NCI-H69 (cell line): ENCODE measurements at regions not wholly inside any gene's neighbourhood (a gene's known extent, or its start where the extent isn't known, plus 50 kb on each side); places are given as distances from the start of the nearest gene placed in this dataset.

Experiments
- DNase-seq: peaks from one replicate; lab custom pipeline; 2025; lab: John Stamatoyannopoulos, UW

- DNase-seq, result no peak
These were observed 223.4 kb upstream of the HTR2A start for GRCh38 chr13:47120282-47120681.

- no peak for DNase-seq
These were observed 222.9 kb upstream of the HTR2A start for GRCh38 chr13:47119575-47120235.

DNA sequence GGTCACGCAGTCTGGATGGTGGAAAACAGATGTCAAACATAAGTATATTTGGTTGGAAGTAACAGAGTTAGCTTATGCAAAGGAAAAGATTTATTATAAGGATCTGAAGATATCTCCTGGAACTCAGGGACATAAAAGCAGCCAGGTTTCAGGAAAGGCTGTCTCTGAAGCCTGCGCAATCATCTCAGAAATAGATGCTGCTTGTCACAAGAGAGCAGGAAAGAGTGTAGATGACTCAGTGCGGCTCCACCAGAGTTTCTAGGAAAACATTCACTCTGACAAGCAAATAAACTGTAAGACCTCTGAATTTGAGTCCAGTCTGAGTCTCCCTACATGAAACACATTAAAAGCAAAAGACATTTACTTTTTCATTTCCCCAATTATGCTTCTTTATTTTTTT is 220.4 kb upstream of the HTR2A start:
- no peak for DNase-seq

DNA sequence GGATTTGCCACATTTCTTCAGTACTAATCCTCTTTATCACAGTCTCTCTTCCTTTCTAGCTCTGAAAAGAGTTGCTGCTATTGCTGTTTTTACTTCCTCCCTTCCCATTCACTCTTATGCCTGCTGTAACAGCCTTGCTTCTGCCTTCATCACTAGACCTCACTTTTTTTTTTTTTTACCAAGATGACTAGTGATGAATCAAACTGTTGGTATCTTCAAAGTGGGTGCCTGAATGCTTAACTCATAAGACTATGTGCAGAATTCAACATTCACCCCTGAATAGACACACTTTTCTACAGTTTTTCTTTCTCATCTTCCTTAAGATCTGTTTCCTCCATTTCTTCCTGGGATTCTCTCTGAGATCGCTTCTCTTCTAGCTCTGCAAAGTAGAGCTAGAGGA is 217.2 kb upstream of the HTR2A start:
- DNase-seq, result no peak

- no peak for DNase-seq
These were observed 216.0 kb upstream of the HTR2A start for GRCh38 chr13:47112903-47113299.

GRCh38 chr13:47112205-47112902 is 215.5 kb upstream of the HTR2A start:
- DNase-seq, result no peak

DNA sequence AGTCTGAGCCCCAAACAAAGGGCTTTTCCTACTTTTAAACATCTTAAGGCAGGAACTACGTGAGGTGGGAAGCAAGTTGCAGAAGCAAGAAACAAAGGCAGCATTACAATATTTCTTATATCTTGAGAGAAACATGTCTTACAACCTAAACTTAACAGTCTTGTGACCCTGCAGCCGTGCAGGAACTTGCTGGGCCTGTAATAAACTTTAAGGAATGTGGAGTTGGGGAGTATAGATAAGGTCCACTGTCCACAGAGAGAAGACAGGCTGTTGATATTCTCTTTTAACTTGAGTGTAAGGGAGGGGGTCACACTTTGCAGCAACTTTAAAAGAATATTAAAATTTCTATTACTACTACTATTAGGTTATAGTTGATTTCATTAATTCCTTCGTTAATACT is 214.6 kb upstream of the HTR2A start:
- DNase-seq, result no peak

GRCh38 chr13:47110833-47111240 is 214.0 kb upstream of the HTR2A start:
- DNase-seq, result no peak

GRCh38 chr13:47110141-47110540 is 213.3 kb upstream of the HTR2A start:
- DNase-seq, result no peak

- no peak for DNase-seq
These were observed 212.2 kb upstream of the HTR2A start for GRCh38 chr13:47109028-47109427.

GRCh38 chr13:47100214-47100853 is 203.5 kb upstream of the HTR2A start:
- DNase-seq, result no peak

DNA sequence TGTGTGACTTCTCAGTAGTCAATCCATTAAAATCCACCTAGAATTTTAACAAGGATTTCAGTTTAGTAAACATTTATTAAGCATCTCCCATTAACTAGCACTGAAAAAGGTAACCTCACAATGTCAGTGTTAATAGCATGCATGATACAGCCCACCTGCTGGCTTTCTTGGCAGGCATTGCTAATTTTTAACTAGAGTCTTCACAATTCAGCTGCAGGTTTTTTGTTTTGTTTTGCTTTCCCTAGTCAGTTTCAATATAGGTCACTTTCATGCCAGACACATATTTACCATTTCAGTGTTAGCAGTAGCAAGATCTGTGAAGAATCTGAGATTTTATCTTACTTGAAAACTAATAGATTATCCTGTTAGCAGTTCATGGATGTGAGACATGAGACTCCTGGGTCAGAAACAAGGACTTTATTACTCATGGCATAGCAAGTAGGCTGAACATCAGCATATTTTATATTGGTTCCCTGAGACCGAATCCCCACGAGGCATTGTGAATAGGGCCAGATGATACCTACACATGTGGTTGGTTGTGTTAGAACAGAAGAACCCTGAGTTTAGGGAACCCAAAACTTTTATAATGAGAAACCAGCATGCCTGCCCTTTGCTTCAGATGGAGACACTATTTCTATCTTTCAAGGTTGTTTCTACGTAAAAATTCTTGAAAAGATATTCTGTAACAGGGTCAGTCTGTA is 198.0 kb upstream of the HTR2A start:
- no peak for DNase-seq

DNA sequence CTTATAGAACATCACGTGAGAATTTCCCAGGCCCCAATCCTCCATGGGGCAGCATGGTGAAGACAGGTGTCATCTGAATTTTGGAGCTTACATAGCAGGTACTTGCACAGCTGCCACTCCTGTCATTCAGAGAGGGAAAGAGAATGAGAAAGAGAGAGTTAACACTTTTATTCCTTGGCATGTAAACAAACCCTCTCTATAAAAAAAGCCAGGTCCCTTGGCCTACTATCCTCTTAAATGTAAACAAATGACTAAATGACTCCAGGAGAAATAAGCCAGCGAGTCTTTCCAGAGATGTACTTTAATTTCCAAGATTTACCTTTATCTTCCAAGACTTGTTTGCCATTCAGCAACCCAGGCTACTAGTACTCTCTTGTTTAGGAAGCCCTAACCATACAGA is 195.3 kb upstream of the HTR2A start:
- no peak for DNase-seq

- no peak for DNase-seq
These were observed 191.0 kb upstream of the HTR2A start for GRCh38 chr13:47087841-47088240.

GRCh38 chr13:47087241-47087640 is 190.4 kb upstream of the HTR2A start:
- no peak for DNase-seq

GRCh38 chr13:47085346-47085745 is 188.5 kb upstream of the HTR2A start:
- no peak for DNase-seq

GRCh38 chr13:47081850-47082249 is 185.0 kb upstream of the HTR2A start:
- DNase-seq, result no peak

- no peak for DNase-seq
These were observed 184.4 kb upstream of the HTR2A start for GRCh38 chr13:47081246-47081645.

GRCh38 chr13:47080621-47081020 is 183.8 kb upstream of the HTR2A start:
- no peak for DNase-seq

- no peak for DNase-seq
These were observed 179.6 kb upstream of the HTR2A start for GRCh38 chr13:47076500-47076899.

GRCh38 chr13:47069133-47069532 is 172.3 kb upstream of the HTR2A start:
- no peak for DNase-seq

GRCh38 chr13:47067306-47067705 is 170.5 kb upstream of the HTR2A start:
- DNase-seq, result no peak

DNA sequence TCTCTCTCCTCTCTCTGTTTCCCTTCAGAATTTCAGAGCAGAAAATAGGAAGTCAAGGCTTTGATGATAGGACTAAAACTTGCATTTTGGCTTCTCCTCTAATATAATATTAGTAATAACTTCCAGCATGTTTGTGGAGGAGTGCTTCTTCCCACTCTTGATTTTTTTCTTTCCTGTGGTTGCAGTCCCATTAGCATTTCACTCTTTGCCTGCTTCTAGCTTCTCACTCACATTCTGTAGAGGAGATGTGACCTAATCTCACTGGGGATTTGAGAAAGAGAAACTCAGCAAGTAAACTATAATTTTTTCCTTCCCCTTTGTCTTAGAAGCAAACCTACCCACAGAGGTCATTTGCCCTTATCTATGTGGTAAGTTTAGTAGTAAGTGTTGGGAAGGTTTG is 169.4 kb upstream of the HTR2A start:
- no peak for DNase-seq
